HG03565 (cell line): ENCODE measurements at regions not wholly inside any gene's neighbourhood (a gene's known extent, or its start where the extent isn't known, plus 50 kb on each side); places are given as distances from the start of the nearest gene placed in this dataset.
"Not testable (repeated sequence)": the region's sequence is repeated elsewhere in the genome, so short reads cannot be mapped to it uniquely, and the experiment has no call there.

Experiments used
- ATAC-seq: cut with Tn5 transposase; IDR thresholded peaks from one replicate; pipeline ENCODE4 v1.9.1; 2021; ENCODE audit warnings: mild to moderate bottlenecking, moderate library complexity; ENCODE audit not compliant: unreplicated experiment

DNA sequence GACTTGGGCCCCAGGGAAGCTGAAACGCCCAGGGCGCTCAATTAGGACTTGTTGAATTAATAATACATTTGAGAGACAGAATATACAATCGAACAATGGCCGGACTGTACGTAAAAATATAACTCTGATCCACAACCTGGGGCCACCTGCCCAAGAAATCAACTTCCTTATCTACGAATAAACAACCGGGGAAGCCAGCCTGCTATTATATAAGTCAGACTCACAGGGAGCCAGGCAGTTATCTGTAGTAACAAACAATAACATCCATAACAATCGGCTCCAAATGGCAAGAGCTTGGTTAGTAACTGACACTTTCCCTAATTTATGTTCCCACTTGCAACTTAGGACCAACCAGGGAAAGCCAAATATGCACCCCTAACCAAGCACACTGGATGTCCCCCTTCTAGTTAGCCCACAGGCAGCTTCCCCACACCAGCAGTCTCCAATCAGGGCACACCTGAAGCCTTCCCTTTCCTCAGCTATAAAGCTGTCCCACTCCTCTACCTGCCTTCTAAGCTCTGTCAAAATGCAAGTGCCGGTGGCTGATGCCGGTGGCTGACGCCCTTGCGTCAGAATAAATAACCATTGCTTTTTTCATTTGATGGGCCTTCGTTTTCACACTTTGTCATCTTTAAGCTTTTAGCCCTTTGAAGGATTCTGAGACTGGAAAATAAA lies 135.2 kb downstream of the FAM72B start:
- ATAC-seq, result not testable (repeated sequence)

DNA sequence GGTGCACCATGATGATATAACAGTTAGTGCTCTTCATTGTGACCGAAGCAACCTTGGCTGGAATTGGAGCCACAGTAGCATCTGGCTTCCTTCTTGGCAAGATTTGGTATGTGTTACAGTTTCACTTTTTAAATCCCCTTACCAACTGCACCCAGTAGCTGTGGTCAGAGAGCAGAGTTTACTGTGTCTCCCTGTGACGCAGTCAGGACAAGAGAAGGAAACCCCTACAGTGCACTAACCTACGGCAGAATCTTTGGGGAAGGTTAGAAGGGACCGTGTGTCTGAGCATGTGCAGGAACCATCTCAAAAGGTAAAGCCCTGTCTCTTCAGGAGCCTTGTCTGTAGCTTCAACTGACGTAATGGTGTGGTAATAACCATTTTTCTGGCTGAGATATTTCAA lies 134.0 kb downstream of the FAM72B start:
- not testable (repeated sequence) for ATAC-seq

- not testable (repeated sequence) for ATAC-seq
Measured at GRCh38 chr1:121051161-121051790, 132.9 kb downstream of the FAM72B start.

DNA sequence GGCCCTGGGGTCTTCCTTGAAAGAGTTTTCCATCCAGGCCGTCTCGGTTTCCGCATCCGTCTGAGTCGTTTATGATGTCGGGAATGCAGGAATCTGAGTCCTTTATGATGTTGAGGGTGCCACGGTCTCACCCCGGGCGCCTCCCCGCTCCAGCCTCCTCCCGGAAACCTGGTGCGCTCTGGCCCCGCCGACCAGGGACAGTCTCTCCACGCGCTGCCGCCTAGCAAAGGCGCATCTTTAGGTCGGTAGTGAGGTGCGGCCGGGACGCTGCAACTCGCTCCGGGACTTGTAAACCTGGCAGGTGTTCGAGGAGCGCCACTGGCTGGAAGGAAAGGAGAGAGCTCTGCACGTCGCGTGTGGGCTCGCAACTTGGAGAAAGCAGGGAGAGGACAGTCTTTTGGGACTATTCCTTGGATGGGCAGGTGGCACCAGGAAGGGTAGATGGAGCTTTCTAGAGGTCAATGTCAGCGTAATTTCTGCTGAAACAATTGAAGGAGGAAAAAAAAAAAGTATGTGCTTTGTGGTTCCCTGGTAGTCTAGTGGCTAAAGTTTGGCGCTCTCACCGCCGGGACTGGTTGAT lies 132.0 kb downstream of the FAM72B start:
- ATAC-seq, result not testable (repeated sequence)

DNA sequence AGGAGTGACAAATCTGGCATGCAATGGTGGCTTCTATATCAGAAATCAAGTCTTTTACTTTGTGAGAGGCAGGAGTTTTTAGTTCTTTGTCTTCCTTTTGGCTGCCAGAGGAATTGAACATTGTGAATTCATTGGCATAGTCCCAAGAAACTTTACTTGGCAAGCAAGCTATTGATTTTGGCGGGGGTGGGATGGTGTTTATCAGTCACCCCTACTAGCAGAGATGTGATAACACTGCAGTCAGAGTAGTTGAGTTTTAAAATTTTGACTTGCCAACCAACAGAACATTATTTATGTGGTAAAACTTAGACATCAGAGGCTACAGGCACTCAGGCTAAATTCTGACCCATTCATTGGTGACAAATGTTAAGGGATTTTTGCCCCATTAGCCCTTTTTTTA lies 129.2 kb downstream of the FAM72B start:
- not testable (repeated sequence) for ATAC-seq

DNA sequence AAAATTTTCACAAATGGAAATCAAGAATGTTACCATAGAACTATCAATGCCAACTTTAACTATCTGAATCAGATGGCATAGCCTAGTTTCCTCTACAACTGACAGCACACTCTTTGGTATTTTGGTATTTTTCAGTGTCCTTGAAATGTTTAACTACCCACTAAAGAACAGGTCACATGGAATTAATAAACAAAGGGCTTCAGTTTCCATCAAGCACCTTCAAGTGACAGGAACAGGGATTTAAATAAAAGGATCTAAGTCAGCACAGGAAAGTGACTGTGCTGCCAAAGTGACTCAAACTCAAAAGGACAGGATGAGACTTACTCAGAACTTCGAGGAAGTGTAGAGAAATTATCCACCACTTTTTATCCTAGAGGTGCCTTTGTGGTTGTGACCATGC lies 117.2 kb downstream of the FAM72B start:
- not testable (repeated sequence) for ATAC-seq

DNA sequence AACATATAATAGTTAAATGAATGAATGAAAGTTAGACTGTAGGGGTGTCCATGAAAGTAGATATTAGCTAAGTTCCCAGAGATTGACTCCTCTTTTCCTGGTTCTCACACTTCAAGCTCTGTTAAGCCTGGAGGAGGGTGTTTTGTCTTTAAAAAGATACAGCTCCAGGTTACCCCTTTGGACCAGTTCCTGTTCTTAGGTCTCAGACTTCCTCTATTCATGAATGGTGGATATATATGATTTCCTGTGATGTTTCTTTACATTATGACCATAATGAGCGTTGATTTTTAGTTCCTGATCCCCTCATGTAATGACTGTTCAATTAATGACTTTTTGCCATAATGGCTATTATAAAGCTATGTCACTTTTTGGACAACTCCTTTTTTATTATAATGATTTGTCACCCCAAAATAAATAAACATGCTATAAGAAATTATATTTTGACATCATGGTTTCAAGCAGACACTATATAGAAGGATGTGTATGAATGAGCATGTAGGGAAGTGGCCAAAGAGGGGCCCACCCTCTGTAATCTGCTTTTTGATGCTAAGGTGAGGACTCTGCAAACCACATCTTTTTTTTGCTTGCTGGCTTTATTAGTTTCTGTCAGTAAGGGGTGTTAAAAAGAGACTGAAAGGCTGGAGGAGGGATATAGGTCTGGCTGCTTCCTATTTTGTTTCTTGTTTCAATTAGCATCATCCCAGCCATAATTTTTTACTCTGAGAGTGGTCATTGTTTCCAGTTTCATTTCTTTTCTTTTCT lies 115.2 kb downstream of the FAM72B start:
- ATAC-seq, result not testable (repeated sequence)

GRCh38 chr1:121073852-121074251 lies 110.3 kb downstream of the FAM72B start:
- ATAC-seq, result not testable (repeated sequence)

DNA sequence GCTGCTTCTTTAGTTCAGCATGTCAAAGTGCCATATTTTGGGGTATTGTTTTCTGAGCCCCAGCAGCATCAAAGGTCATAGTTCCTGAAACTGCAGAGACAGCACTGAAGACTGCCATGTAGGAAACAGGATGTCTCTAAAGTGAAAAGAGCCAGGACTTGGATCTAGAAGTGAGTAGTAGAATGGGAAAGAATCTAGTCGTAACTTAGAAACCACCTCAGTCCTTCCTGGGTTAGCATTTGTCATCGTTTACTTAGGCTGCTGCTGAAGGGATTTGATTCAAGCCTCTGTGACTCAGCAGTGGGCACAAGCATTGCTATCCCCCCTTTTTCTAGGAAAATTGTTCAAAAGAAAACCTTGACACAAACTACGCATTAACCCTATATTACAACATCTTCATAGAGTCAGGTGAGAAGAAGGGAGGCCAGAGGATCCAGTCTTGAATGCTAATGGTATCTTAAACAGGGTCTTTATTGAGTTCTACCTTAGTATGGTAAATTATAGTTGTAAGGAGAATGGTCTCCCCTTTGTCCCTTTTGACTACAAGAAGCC lies 108.8 kb downstream of the FAM72B start:
- not testable (repeated sequence) for ATAC-seq

DNA sequence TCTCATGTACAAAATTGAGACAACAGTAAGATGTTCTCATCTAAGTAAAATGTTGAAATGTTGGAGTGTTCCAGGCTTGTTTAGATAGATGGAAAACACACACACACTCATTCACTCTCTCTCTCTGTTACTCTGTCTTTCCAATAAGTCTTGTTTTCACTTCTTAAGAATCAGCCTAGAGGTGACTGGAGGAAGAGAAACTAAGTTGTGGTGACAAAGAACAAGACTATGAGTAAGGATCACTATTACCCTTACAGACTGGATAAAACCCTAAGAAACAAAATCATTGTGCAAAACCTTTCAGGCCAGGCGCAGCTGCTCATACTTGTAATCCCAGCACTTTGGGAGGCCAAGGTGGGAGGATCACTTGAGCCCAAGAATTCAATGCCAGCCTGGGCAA lies 107.5 kb downstream of the FAM72B start:
- peak; percentile 97 for ATAC-seq

DNA sequence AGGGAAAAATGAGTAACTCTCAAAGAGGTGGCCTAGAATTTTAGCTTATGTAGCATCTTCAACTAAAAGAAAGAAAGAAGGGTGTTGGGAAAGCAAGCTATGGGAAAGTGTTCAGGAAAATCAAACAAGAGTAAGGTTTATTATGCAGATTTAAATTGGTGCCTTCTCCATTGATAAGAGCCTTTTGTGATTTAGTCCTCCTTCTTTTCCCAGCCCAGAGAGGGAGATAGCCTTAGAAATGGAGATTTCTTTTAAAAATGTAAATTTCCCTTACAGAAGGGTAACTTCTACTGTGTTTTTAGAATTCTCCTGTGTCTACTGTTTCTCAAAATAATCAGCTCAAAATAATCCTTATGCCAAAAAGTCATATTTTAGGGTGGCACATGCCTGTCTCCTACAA lies 104.5 kb downstream of the FAM72B start:
- not testable (repeated sequence) for ATAC-seq

GRCh38 chr1:121080197-121080903 lies 103.8 kb downstream of the FAM72B start:
- ATAC-seq, result not testable (repeated sequence)

- not testable (repeated sequence) for ATAC-seq
Measured at GRCh38 chr1:121080904-121081264, 103.3 kb downstream of the FAM72B start.

DNA sequence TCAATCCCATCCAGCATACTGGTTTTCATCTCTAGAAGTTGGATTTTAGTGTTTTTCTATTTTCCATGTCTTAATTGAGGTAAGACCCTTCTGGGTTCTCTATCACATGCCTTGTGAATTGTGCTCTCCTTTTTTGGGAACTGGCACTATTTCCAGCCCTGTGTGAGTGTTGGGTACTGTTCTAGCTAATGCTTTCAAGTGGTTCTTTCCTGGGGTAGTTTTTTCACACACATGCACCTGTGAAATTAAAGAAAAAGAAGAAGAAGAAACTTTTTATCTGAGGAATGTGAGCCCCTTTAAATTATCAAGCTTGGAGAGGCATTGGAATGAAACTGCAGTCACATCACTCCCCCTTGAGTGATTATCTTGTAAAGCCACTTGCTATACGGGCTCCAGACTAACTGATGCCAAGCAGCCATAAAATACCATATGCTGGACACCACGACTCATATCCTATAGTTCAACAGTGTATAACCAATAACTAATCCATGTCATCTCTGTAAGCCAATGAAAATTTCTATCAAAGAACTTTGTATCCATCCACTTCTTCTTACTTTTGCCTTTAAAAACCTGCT lies 102.4 kb downstream of the FAM72B start:
- ATAC-seq, result not testable (repeated sequence)

GRCh38 chr1:121082995-121083394 lies 101.1 kb downstream of the FAM72B start:
- ATAC-seq, result not testable (repeated sequence)

GRCh38 chr1:121086249-121086648 lies 97.9 kb downstream of the FAM72B start:
- not testable (repeated sequence) for ATAC-seq

DNA sequence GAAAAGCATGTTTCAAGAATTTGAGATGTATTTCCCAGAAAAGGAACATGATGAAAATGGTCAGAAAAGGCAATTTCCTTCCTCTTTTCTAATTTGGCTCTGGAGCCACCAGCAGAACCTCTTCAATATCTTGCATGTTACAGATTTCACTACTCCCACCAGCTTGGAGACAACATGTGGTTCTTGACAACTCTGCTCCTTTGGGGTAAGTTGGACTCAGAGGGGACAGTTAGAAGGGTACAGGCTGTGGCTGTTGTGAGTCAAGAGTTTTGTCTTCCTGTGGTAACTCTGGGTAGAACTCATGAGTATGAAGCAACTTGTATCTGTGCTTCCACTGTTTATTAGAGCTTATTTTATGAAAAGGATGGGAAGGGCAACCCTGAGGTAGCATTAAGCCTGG lies 96.9 kb downstream of the FAM72B start:
- ATAC-seq, result not testable (repeated sequence)

GRCh38 chr1:121088568-121088967 lies 95.6 kb downstream of the FAM72B start:
- not testable (repeated sequence) for ATAC-seq

DNA sequence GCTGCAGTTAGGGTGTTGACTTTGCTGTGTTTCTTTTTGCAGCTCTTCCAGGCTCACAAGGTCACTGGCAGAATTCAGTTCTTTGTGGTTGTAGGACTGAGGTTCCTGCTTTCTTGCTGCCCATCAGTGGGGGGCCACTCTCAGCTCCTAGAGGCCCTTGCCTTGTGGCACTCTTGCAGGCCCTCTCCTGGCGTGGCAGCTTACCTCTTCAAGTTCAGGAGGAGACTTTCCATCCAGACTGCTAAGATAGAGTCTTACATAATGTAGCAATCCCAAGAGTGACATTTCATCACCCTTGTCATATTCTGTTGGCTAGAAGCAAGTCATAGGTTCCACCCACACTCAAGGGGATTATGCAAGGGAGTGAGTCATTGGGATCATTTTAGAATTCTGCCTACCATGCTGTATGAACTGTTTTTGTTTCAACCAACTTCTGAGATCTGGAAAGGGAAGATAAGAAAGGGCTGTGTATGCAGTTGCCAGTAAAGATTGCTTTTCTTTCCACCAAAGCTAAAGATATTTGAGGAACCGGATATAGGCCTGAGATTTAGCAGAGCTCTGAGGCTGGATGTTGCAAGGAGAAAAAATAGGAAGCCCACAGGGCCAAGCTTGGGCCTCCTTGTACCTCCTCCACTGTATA lies 91.7 kb downstream of the FAM72B start:
- not testable (repeated sequence) for ATAC-seq

DNA sequence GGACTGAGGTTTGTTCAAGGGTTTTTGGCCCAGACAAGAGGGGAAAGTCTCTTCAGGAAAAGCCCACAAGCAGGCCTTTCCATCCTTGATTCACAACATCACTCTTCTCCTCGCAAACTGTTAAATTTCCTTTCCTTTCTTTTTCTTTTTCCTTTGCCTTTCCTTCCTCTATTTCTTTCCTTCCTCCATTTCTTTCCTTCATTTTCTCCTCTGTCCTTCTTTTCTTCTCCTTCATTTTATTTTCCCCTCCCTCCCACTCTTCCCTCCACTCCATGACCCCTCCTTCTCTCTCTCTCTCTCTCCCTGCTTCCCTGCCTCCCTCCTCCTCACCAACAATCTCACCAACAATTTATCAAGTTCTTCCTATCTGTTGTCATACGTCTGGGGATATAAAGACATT lies 89.1 kb downstream of the FAM72B start:
- not testable (repeated sequence) for ATAC-seq
